Peyer's patch (tissue), 4 donors: ENCODE measurements at regions not wholly inside any gene's neighbourhood (a gene's known extent, or its start where the extent isn't known, plus 50 kb on each side); places are given as distances from the start of the nearest gene placed in this dataset.

Experiments used
- CTCF ChIP-seq, 6 experiments: fragments of 450-650 bp in 4 of 6; fragments of 200-600 bp in 2 of 6; sonication (generic) in 1 of 6; IDR thresholded peaks; one replicate each; pipeline ENCODE4 v1.5.1; 2017 to 2019; ENCODE audit warnings: antibody characterized with exemption in 6 of 6, mild to moderate bottlenecking in 3 of 6, moderate library complexity in 1 of 6
- POLR2A ChIP-seq, 2 donors: fragments of 450-650 bp; IDR thresholded peaks; one replicate each; pipeline ENCODE4 v1.5.1; 2017; ENCODE audit warnings: antibody characterized with exemption in 2 of 2, mild to moderate bottlenecking in 2 of 2, moderate library complexity in 2 of 2

GRCh38 chr6:133724726-133725125 lies 164.2 kb upstream of the TCF21 start:
- TF ChIP-seq POLR2A (IDR thresholded peaks at IDR 0.05) (no peak), CTCF (IDR thresholded peaks at IDR 0.05) (no peak)
